ENCODE measurements at regions not wholly inside any gene's neighbourhood (a gene's known extent, or its start where the extent isn't known, plus 50 kb on each side); places are given as distances from the start of the nearest gene placed in this dataset.

- DNase-seq = no peak
Measured at GRCh38 chr5:33224285-33224961, 216.3 kb upstream of the TARS1 start.

GRCh38 chr5:33227247-33227646, 213.5 kb upstream of the TARS1 start:
- DNase-seq = no peak

GRCh38 chr5:33227746-33228145, 213.0 kb upstream of the TARS1 start:
- DNase-seq = no peak

DNA sequence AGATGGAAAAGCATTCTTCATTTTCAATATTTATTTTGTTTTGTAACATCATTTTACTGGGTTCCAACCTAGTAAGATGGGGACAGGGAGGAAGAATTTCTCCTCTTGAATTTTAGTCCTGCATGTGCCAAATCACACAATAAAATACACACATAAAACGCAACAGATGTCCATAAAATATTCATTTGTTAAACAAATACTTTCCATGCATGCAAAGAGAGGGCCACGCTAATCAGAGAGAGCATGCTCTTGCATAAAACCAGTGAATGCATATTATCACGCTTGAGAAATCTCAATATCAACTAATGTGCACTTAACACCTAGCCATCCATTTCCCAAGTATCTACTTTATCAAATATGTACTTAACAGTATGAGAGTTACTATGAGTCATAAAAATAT, 212.6 kb upstream of the TARS1 start:
- no peak for DNase-seq

DNA sequence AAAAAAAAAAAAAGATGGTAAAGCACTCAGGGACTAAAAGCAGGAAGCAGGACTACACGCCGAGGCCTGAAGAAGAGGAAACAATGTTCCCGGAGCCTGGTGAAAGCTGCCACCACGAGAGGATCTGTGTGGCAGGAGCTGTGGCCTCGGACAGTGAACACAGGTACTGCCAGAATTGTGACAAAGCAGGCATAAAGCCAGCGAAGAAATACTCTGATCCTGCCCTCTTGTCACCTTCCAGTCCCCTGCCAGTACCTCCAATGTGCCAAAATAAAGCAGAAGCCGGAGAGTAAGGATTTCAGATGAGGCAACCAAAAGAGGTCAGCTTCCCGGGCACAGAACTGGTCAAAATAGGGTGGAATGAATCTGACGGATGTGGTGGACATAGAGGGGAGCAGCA, 211.5 kb upstream of the TARS1 start:
- DNase-seq = no peak

DNA sequence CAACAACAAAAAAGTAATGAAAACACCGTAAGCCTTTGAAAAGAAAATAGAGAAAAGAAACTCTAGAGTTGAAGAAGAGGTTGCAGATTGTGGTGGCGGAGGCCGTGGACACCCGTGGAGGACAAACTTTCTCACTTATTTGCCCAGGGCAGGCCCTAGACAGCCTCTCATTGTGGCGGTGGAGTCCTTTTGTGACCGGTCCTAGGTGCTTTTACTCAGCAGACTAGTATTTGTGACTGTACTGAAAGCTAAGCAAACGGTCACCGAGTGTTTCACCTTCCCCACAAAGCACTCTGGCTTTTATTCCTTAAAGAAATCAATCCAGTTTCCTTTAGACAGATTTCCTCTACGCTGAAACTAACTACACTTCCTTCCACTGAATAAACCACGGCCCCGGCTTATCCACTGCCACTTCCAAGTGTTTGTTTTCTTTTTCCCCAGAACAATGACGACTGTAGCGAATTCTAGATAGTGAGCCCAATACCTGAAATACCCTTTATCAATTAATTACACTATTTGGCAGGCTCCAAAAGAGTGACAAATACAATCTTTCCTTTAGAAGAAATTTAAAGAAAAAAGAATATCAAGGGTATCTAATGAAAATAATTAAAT, 210.2 kb upstream of the TARS1 start:
- no peak for DNase-seq

- DNase-seq = no peak
Measured at GRCh38 chr5:33231214-33231710, 209.5 kb upstream of the TARS1 start.

DNA sequence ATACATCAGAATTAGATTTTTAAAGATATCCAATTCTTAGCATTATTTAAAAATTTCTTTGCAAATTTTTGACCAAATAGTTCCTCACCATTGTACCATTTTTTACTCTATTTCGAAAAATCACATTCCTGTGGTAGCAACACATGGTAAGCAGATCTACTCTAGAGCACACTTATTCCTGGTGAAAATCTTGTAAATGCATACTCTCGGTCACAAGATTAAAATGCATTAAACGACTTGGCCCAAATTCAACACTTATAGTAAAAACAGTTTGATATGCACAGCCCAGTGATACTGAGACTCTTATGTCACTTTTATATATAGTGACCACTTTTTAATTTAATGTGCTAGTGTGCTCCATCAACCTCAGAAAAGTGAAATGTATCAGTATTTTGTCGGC, 208.8 kb upstream of the TARS1 start:
- DNase-seq = no peak

- DNase-seq = no peak
Measured at GRCh38 chr5:33232731-33233505, 207.8 kb upstream of the TARS1 start.

GRCh38 chr5:33235304-33235703, 205.5 kb upstream of the TARS1 start:
- DNase-seq = no peak

GRCh38 chr5:33235824-33236223, 204.9 kb upstream of the TARS1 start:
- DNase-seq = peak in 1 of 2 donors; percentile 8

DNA sequence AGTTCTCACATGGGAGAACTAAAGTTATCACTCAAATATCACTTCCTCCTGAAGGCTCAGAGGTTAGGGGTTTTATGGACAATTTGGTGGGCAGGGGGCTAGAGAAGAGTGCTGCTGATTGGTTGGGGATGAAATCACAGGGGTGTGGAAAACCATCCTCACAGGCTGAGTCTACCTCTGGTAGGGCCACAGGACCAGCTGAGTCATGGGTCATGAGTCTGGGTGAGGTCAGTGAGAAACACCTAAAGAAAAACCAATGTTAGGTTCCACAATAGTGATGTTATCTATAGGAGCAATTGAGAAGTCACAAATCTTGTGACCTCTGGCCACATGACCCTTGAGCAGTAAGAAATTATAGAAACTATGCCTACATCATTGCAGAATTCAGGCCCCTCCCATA, 203.3 kb upstream of the TARS1 start:
- no peak for DNase-seq

DNA sequence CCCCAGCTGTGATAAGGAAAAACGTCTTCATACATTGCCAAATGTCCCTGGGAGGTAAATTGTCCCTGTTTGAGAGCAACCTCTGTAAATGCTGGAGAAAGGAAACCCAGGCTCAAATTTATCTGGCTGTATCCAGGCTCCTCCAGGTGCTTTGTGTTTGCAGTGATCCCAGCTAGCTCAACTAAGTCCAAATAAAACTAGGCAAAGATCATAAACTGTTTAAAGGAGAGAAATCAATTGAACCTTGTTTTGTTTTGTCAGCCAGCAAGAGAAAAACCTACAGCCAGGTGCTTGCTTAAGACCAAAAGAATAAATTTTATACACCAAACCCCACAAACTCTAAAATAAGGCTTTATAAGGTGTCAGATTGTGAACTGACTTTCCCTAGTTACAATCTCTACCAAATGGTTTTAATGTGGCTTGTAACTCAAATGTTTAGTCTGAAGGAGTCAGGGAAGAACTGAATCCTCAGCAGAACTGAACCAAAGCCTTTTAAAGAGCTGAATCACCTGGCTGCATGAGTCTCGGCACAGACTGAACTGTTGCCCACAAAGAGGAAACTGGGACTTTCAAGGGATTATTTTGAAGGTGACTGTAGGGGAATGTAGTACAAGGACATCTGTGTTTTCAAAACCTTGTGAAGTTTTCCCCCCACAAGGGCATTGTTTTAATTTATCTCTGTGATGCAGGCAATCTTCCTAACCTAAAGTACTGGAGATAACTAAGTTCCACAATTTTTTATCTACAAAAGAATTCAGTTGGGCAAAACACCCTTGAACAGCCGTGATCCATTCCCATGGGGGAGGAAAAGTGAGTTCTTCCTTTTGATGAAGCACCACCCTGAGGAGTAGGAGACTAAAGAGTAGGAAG, 201.7 kb upstream of the TARS1 start:
- no peak for DNase-seq

- DNase-seq = no peak
Measured at GRCh38 chr5:33240558-33240957, 200.2 kb upstream of the TARS1 start.

- DNase-seq = peak; percentile 11 to 29
Measured at GRCh38 chr5:33241802-33242201, 199.0 kb upstream of the TARS1 start.

DNA sequence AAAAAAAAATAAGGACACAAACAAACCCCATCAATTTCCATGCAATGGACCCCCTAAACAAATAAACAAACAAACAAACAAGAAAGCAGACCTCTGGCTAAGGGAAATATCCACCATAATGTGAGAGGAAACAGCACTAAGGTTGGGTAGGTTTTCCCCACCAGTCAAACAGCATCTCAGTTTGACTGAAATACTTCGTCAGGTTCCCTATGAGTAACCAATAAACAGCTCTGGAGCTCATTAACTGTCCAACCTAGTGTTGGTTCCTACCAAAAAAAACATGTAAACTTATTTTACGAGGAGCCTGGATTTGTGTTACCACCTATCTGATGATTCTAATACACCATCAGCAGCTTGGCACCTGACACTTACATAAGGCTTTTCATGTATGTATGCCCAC, 198.5 kb upstream of the TARS1 start:
- no peak for DNase-seq

DNA sequence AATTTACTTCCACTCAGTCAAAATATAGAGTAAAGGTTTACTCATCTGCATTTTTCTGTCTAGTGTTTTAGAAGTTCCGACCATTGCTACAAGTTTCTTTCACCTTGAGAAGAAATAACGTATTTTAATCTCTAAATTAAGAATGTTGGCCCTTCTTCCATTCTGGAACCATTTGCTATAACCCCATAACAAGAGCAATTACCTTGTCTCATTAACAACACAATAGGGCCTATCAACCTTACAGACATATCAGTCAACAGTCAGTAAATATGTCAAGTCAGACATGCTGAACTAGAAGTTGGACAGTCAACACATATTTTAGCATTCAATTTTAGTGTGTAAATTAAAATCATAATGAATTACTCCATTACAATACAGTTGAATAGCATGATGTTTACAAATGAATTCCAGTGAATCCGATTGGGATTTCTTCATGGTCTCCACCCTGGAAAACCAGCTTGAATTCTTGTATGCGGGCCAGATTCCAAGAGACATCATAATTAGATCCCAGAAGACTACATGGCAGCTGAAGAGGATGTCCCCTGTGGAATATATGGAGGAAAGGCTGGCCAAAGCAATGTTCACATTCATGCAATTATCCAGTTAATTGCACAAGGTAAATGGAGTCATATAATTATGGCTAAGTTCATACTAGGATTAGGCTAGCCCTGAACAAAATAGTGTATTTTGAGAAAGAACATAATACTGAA, 196.2 kb upstream of the TARS1 start:
- DNase-seq = no peak

DNA sequence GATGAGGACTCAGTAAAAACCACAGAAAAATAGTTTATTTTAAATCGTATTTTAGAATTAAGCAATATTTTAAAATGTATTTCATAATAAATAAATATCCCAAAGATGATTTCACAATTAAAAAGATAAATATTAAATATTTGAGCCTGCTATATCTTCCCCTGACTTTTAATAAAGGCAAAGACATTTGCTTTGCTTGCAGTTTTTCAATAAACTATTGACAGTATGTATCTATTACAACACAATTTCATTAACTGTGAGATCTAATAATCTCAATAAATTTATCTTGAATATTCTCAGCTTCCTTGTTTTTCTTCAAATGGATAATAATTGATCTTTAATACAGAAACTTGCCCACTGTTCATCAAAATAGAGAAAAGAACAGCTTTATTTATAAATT, 186.2 kb upstream of the TARS1 start:
- no peak for DNase-seq

DNA sequence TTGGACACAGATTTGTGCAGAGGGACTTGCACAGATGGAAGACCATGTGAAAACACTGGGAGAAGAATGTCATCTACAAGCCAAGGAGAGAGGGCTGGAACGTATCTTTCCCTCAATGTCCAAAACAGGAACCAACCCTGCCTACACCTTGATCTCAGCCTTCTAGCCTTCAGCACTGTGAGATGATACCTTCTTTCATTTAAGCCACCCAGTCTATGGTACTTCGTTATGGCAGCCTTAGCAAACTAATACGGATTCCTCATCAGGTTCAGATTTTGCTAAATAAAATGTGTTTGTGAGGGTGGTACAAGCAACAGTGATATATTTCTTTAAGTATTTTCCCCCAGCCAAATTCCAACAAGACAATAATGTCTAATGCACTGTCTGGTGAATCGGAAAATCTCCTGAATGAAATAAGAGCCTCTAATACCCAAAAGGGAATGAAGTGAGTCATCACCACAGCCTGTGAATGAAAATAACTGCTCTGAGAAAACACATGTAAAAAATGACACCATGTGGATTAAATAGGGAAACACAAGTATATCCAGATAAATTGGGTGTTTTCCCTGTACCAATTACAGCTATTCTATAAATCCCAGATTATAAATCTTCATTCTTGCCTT, 182.8 kb upstream of the TARS1 start:
- no peak for DNase-seq

GRCh38 chr5:33258553-33258952, 182.2 kb upstream of the TARS1 start:
- DNase-seq = no peak

GRCh38 chr5:33260098-33260497, 180.7 kb upstream of the TARS1 start:
- DNase-seq = no peak

DNA sequence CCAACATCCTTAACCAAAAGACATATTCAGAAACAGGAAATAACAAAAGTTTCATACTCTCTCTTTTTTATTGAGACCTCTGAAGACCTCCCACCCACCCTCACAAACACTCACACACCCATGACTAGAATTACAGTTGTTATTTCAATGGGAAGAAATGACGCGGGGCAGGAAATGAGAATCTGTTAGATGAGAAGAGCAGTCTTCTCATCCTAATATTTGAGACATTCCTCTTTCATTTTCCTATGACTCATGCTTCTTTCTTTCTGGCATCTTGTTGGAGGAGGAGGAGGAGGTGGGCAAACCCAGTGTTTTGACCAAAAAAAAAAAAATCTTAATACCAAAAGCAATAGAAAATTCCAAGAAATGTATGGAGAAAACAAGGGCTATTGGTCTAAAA, 179.5 kb upstream of the TARS1 start:
- no peak for DNase-seq
